ENCODE measurements at regions not wholly inside any gene's neighbourhood (a gene's known extent, or its start where the extent isn't known, plus 50 kb on each side); places are given as distances from the start of the nearest gene placed in this dataset.

- Histone ChIP-seq H3K9me3 (ENCODE audit: low read length) (no peaks in the 10 kb centered on the region), H2AFZ (ENCODE audit: low read depth, low read length) (no peak overlapping the region), H3K79me2 (replicated peaks; ENCODE audit: insufficient read depth, low read length) (no peaks in the 10 kb centered on the region), H3K27ac (ENCODE audit: low read length) (no peak overlapping the region), H3K27me3 (ENCODE audit: insufficient read depth, low read depth, low read length) (no peaks in the 10 kb centered on the region), H3K4me2 (ENCODE audit: low read length) (no peak overlapping the region), H3K4me3 (ENCODE audit: low read length) (no peak overlapping the region), H3K9ac (ENCODE audit: low read length) (no peak overlapping the region), H3K9me2 (ENCODE audit: insufficient read depth, low read length) (no peaks in the 10 kb centered on the region), H3K36me3 (ENCODE audit: insufficient read depth, low read length) (no peaks in the 10 kb centered on the region), H3F3A (ENCODE audit: insufficient read depth, low read length, poor library complexity, severe bottlenecking) (no peaks in the 10 kb centered on the region), H4K20me1 (ENCODE audit: insufficient read depth) (no peaks in the 10 kb centered on the region)
- no peak for TF ChIP-seq REST (IDR thresholded peaks at IDR 0.05; ENCODE audit: borderline replicate concordance)
- TF ChIP-seq EP300 (conservative IDR thresholded peaks at IDR 0.05; ENCODE audit: poor library complexity, severe bottlenecking): no peak
- no peak for TF ChIP-seq TAF1 (IDR thresholded peaks at IDR 0.05; ENCODE audit: low read depth)
Measured at GRCh38 chr10:93211991-93212390, 138.3 kb downstream of the CYP26A1 start.

GRCh38 chr10:93215312-93215711 is 141.6 kb downstream of the CYP26A1 start:
- Histone ChIP-seq H3K36me3 (ENCODE audit: insufficient read depth, low read length) (no peaks in the 10 kb centered on the region), H3K9ac (ENCODE audit: low read length) (no peak overlapping the region), H4K20me1 (ENCODE audit: insufficient read depth) (no peaks in the 10 kb centered on the region), H3K27ac (ENCODE audit: low read length) (no peak overlapping the region), H3K27me3 (ENCODE audit: insufficient read depth, low read depth, low read length) (no peaks in the 10 kb centered on the region), H3K4me3 (ENCODE audit: low read length) (no peak overlapping the region), H3K9me3 (ENCODE audit: low read length) (no peaks in the 10 kb centered on the region), H3K9me2 (ENCODE audit: insufficient read depth, low read length) (no peaks in the 10 kb centered on the region), H3F3A (ENCODE audit: insufficient read depth, low read length, poor library complexity, severe bottlenecking) (no peaks in the 10 kb centered on the region), H3K79me2 (replicated peaks; ENCODE audit: insufficient read depth, low read length) (no peaks in the 10 kb centered on the region), H2AFZ (ENCODE audit: low read depth, low read length) (no peak overlapping the region), H3K4me2 (ENCODE audit: low read length) (no peak overlapping the region)
- TF ChIP-seq POLR2AphosphoS5 (IDR thresholded peaks at IDR 0.05) (no peak), EZH2 (IDR thresholded peaks at IDR 0.05; ENCODE audit: borderline replicate concordance, insufficient read depth, low read length, poor library complexity, severe bottlenecking) (no peak), TAF1 (IDR thresholded peaks at IDR 0.05; ENCODE audit: low read depth) (no peak), RAD21 (conservative IDR thresholded peaks at IDR 0.05) (no peak), REST (IDR thresholded peaks at IDR 0.05; ENCODE audit: borderline replicate concordance) (no peak), SMC3 (conservative IDR thresholded peaks at IDR 0.05; ENCODE audit: poor library complexity) (no peak), EP300 (conservative IDR thresholded peaks at IDR 0.05; ENCODE audit: poor library complexity, severe bottlenecking) (no peak), MXI1 (conservative IDR thresholded peaks at IDR 0.05; ENCODE audit: poor library complexity, severe bottlenecking) (no peak)
- TF ChIP-seq, protein P1, sequence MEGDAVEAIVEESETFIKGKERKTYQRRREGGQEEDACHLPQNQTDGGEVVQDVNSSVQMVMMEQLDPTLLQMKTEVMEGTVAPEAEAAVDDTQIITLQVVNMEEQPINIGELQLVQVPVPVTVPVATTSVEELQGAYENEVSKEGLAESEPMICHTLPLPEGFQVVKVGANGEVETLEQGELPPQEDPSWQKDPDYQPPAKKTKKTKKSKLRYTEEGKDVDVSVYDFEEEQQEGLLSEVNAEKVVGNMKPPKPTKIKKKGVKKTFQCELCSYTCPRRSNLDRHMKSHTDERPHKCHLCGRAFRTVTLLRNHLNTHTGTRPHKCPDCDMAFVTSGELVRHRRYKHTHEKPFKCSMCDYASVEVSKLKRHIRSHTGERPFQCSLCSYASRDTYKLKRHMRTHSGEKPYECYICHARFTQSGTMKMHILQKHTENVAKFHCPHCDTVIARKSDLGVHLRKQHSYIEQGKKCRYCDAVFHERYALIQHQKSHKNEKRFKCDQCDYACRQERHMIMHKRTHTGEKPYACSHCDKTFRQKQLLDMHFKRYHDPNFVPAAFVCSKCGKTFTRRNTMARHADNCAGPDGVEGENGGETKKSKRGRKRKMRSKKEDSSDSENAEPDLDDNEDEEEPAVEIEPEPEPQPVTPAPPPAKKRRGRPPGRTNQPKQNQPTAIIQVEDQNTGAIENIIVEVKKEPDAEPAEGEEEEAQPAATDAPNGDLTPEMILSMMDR (IDR thresholded peaks at IDR 0.05; ENCODE audit: poor library complexity, severe bottlenecking): no peak

All from neural cell (in vitro differentiated cells).